GM10847 (cell line): ENCODE measurements at regions not wholly inside any gene's neighbourhood (a gene's known extent, or its start where the extent isn't known, plus 50 kb on each side); places are given as distances from the start of the nearest gene placed in this dataset.
A peak's percentile ranks its signal among the peaks of the same experiment; 100 is the strongest.

Experiments used
- POLR2A ChIP-seq: IDR thresholded peaks from 2 replicates; pipeline ENCODE4 v1.6.1; 2011; ENCODE audit not compliant: insufficient read length; ENCODE audit errors: extremely low read depth

DNA sequence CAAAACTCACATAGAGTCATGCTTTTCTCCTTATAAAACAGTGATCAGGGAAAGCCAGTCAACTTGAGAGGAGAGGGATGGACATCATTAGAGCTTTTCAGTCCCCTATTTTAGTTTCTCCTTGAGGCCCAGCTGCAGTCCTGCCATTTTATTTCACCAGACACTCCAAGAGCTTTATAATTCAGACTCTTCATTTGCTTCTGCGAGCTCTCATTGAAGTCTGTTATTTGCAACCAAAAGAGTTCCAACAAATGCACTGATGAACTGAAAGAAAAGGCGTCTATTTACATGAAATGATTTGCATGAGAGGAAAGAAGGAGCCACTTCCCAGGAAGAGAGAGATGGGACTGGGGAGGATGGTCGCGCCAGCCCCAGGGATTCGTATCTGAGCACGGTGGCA lies 86.8 kb downstream of the NDUFA12 start:
- TF ChIP-seq POLR2A, result no peak

DNA sequence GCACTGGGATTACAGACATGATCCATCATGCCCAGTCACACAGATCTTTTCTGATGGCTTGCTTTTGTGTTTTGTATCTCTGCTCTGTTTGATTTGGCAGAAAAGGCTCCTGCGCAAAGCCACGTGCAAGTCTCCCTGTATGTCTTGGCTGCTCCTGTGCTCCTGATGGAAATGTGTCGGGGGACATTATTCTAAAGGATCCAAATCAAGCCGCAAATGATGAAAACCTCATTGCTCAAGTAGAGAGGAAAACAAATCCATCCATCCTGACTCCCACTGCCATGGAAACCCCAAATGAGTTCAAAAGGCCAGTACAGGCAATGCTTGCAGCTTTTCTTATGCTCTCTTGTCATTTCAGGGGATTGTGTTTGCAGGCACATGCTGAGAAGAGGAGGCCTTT lies 93.8 kb downstream of the NDUFA12 start:
- TF ChIP-seq POLR2A, result no peak

DNA sequence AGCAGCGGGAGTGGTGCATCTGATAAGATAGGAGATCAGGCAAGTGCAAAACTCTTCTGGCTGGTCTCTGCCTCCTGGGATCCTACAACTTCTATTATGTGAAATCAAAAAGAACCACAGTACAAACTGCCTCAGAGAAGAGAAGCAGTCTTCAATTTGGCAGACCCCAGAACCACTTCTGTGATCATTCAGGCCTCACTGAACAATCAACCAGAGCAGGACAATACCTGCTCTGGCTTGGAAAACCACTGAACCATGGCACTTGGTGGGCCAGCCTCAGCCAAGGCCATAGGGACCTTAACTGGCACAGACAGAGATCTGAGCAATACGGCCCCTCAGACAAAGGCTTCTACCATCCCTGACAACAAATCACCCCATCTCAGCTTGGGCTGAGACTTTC lies 103.0 kb downstream of the NDUFA12 start:
- no peak for TF ChIP-seq POLR2A

DNA sequence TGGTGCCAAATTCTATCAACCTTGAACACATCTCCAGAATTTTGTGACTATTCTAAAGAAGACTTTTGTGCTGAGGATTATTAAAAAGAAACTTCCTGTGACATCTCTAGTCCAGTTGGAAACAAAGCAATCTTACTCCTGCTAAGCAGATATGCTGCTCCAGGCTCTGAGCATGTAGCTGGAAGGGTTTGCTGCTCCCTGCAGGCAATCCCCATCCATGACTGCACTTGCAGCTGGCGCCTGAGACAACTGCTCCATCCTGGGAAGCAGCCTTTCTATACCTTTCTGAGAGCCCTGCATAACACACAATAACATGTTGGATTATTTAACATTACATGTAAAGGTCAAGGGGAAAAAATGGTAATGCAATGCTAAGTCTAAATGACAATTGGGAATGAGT lies 105.1 kb downstream of the NDUFA12 start:
- no peak for TF ChIP-seq POLR2A

DNA sequence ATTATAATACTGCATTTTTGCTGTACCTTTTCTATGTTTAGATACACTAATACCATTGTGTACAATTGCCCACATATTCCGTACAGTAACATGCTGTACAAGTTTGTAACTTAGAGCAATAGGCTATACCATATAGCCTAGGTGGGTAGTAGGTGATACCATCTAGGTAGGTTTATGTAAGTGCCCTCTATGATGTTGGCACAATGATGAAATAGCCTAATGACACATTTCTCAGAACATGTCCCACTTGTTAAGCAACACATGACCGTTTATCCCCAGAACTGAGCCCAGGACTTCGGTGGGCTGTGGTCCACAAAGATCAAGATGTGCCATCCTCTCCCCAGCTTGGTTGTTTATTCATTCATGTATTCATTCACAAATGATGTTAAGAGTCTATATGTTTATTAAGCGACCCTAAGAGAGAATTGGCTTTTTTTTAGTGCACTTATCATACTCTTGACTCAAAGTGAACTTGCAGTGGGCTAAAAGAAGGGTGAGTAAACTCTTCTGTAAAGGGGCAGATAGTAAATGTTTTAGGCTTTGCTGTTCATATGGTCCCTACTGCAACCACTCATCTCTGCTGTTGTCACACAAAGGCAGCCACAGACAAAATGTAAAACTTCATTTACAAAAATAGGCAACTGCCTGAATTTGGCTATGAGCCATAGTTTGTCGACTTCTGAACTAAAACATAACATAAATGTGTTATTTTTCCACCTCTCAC lies 110.8 kb downstream of the NDUFA12 start:
- no peak for TF ChIP-seq POLR2A

DNA sequence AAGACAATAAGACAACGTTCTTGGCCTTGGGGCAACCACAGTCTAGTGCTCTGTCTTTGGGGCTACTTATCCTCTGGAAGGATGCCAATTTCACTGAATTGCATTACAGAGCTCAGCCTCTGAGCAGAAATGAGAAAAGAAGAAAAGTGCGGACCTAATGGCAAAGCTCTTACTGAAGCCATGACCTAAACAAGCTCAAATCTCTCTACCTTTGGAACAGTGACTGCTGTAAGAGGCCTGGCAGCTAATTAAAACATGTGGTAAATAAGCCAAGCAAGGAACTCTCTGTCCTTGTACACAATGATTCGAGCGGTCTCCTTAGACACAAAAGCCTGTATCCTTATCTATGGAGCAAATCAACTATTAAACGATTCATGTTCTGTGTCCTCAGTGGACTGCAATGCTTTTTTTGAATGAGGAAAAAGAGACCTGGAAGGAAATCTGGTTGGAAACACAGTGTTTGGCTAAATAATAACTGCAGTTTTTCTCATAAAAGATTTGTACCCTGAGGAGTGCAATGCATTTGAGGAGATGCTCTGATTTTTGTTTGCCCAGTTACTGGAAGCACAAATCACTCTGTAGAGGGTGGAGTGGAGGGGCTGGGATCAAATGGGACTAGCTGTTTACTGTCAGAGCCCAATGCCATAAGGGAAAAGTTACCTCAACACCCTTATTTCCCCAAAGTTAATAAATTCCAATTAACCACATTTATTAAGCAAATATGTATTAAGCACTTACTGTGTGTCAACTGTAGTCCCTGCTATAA lies 113.9 kb downstream of the NDUFA12 start:
- no peak for TF ChIP-seq POLR2A

DNA sequence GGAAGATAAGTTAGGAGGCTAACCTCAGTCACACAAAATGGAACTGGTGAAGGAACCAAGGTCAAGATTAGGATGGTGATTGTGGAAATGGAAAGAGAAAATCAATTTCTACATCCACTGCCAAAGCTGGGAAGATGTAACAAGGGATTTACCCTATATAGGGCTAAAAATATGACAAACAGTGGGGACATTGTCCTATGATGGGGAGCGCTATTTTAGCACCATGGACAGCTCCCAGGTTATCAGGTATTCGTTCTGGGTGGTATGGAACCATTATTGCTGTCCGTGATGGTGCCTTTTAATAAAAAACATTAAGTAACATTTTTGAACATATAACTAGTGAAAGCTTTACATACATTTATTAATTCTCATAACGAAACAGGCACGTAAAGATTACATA lies 124.0 kb downstream of the NDUFA12 start:
- no peak for TF ChIP-seq POLR2A

DNA sequence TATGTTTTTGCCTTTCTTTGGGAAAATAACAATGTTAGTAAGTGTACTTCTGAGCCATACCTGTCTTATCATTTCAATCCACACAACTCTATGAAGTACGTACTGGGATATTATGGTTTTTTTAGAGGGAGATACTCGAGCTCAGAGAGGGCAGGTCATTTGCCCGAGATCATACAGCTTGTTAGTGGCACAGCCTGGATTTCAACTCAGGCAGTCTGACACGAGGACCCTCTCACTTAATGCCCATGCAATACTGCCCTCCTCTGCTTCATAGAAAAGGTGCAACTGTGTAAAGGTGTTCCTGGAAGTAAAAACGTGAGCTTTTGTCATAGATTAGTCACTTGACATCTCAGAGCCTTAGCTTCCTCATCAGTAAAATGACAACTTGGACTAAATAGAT lies 128.0 kb downstream of the NDUFA12 start:
- no peak for TF ChIP-seq POLR2A

DNA sequence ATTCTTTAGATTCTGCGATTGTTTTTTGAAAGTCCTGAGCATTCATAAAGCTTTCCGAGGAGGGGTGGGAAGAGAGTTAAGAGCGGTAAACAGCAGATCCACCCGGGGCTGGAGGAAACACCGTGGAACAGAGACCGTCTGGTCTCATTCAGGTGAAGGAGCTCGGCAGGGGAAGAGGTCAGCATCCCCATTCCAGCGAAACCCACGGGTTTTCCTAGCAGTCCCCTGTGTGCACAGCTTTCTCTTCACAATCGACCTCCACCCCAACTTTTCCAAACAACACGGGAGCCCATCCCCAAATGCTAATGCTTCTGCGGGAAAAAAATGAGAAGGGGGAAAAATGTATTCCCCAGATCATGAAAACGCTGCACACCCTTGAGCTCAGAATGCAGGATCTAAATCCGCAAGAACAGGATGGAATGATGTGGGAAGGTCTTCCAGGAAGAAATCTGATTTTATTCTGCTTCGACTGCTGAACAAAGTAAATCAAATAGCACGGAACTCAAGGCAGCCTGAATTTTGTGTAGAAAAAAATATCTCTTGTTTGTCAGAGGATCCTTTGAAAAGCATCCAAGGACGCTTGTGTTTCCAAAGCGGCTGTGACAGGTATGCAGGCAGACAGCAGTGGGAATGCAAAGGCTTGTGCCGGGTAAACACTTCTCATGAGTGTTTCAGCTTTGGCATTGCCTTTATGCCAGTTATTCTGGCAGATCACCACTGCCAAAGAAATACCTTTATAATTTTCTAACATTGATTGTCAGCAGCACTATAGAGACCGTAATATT lies 128.8 kb downstream of the NDUFA12 start:
- no peak for TF ChIP-seq POLR2A

DNA sequence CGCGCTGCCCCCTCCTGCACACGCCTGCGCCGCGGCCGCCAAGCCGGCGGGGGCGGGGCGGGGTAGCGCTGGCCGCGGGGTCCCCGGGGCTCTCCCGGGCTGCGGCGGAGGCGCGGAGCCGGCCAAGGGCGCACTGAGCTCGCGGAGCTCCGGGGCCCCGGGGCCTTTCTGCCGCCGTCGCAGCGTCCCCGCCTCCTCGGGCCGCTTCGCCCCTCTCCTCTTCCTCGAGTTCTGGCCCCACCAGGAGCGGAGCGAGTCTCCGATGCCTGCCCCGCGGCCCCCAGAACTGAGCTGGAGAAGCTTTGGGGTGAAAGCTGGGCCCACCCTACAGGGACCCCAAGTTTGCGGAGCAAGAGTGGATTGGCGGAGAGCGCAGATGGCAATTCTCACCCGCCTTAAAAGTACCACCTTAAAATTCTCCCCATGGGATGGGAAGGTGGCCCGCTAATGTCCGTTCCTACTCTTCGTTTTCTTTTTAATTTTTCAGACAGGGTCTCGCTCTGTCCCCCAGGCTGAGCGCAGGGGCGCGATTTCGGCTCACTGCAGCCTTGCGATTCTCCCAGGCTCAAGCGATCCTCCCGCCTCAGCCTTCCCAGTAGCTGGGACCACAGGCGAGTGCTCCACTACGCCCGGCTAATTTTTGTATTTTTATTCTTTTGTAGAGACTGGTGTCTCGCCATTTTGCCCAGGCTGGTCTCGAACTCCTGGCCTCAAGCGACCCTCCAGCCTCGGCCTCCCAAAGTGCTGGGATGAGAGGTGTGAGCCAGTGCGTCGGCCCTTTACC lies 129.6 kb downstream of the NDUFA12 start:
- peak; percentile 2 for TF ChIP-seq POLR2A

DNA sequence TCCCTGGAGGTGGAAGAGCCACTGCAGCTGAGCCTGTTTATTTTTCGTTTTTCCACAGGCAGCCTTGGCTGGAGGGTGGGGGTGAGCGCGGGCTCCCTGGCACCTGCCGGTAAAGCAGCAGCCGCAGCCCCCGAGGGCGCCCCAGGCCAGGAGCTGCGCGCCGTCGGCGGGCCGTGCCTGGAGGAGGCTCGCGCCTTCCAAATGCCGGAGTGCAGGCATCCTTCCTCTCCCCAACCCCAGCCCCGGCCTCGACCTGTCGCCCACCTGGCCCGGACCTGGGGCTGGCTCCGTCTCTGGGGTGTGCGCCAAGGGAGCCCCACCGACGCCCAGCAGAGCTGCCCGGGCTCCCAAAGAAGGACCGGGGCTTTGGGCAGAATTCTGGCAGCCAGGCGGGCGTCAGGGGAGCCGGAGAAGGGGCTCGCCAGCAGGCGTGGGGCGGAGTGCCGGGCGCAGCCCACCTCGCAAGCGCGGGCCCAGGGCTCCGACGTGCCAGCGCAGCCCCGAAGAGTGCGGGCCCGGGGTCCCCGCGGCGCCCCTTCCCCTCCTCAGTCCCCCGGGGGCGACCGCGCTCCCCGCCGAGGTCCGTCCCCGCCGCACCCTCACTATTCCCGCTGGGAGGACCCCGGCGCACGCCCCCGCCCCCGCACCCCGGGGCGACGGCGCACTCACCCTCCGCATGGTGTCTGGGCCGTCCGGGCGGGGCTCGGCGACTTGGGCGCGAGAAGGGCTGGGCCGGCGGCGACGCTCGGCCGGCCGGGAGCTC lies 130.3 kb downstream of the NDUFA12 start:
- peak; percentile 35 for TF ChIP-seq POLR2A

DNA sequence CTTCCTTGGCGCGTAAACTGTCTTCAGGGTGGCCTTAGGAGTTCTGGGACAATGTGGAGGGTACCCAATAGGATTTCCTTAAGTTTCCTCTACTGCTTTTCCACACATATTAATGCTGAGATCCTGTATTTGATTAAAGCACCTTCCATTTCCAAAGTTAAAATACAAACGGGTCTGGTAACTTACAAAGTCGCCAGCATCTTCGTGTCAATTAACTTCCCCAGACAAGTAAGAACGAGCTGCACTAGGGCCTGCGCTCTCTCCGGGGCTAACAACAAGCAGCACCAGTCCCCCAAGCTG lies 130.9 kb downstream of the NDUFA12 start:
- TF ChIP-seq POLR2A, result no peak

DNA sequence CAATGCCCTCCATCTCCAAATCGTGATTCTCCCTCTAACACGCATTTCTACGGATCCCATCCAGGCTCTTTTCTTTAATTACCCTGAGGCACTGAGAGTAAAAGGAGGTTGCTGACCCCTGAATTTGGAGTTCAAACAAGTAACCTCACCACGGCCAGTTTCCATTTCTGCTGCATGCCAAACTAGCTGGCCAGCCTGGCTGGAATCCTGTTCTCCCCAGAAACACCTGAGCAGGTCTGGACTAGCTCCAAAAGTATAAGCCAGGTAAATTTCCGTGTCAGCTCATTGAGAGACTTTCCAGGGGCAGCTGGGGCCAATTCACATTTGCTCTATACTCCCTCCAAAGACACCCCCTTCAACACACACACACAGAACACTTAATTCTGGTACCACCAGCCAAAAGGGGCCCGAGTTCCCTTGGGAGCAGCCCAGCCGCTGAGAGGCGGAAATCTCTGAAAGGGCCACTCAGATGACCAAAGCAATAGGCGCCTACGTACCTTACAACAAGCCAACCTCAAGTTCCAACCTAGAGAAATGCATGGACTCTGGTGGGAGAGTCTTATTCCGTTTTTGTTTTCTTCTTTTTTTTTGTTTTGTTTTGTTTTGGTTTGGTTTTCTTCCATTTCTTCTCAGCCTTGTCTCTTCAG lies 131.4 kb downstream of the NDUFA12 start:
- TF ChIP-seq POLR2A, result no peak

DNA sequence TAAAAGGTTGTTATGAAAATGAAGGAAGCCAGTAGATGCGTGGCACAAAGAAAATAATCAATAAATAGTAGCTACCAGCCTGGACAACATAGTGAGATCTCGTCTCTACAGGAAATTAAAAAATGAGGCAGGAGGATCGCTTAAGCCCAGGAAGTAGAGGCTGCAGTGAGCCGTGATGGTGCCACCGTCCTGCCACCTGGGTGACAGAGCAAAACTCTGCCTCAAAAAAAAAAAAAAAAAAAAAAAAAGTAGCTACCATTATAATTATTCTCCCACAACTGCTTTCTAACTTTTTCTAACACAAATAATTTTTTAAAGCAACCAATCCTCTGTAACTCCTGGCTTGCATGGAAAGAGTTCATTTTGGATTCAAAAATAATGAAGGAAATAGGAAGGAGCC lies 133.0 kb downstream of the NDUFA12 start:
- no peak for TF ChIP-seq POLR2A

DNA sequence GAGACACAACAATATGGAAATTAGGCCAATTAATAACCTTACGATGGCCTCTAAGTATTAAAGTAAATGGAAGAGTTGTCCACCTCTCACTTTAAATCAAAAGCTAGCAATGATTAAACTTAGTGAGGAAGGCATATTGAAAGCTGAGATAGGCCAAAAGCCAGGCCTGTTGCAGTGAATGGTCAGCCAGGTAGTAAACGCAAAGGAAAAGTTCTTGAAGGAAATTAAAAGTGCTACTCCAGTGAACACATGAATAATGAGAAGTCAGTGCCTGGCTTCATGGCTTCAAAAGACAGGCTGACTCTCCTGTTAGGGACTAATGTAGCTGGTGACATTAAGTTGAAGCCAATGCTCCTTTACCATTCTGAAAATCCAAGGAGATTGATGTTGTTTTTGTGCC lies 135.3 kb downstream of the NDUFA12 start:
- TF ChIP-seq POLR2A, result no peak
